ENCODE measurements at regions not wholly inside any gene's neighbourhood (a gene's known extent, or its start where the extent isn't known, plus 50 kb on each side); places are given as distances from the start of the nearest gene placed in this dataset.

DNA sequence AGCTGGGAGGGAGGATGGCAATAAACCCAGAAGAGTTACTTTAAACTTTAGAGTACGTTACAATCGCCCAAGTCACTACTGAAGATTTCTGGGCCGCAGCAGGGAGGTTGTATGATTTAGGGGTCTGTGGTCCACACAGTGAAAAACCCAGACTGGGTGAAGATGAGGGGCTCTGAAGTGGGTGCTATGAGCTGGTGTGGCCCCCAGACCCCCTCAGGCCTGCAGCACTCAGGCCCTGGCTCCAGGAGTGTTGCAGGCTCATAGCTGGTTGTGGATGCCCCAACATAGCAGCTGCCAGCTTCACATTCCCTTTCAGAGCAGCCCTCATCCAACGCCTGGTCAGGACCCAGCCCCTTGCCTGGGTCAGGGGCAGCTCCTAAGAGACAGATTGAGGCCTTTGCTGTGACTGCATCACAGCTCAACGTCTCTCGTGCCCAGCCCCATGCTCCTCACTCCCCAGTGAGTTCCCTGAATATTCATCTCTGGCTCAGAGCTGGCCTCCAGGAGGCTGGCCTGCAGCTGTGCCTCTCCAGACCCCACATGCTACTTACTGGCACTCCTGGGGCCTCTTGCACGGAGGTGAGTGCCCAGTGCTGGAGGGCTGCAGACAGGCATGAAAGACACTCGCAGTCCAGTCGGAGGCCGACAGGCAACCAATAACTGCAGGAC is 94.5 kb upstream of the MYCN start:
- DNase-seq = no peak

DNA sequence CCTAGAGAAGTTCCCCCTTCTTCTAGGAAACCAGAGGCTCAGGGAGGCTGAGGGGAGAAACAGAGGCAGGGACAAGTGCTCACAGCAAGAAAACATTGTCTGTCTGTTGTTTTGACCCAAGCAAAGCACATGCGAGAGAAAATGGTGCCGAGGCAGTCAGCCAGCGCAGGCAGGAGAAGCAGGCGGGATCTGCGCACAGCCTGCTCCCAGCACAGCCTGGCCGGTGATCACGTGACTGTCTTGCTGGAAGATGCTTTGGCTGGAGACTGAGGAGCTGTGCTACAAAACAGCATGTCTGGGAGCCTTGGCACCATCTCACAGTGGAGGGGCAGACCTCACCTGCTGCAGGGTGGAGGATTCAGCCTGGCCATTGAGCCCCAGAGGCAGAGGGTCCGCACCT is 93.7 kb upstream of the MYCN start:
- no peak for DNase-seq

DNA sequence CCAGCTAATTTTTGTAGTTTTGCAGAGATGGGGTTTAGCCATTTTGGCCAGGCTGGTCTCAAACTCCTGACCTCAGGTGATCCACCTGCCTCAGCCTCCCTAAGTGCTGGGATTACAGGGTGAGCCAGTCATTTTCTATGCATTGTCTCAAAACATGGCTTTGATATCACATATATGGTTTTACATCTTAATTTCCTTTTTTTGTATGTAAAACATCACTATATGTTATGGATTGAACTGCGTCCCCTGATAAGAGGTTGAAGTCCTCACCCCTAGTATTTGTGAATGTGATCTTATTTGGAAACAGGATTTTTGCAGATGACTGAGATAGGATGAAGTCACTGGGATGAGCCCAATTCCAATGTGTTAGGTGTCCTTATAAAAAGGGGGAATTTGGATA is 89.8 kb upstream of the MYCN start:
- DNase-seq = no peak

DNA sequence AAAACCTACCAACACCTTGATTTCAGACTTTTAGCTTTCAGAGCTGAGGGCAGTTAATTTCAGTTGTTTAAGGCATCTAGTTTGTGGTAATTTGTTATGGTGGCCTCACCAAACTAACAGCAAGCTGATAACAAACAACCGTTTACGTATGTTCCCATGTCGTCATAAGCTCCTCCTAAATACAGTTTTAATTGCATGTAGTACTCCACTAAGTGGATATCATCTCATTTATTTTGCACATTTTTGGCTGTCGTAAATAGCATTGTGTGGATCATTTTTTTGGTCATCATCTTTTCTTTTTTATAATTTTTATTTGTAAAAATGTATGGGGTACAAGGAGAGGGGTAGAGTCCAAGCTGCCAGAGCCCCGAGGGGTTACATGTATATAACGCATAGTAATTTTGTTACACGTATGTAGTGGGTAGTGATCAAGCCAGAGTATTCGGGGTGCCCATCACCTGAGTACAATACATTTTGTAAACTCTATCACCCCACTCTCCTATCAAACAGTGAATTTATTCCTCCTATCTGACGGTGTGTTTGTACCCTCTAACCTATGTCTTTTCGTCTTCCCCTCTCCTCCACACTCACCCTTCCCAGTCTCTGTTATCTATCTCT is 89.2 kb upstream of the MYCN start:
- DNase-seq = no peak

DNA sequence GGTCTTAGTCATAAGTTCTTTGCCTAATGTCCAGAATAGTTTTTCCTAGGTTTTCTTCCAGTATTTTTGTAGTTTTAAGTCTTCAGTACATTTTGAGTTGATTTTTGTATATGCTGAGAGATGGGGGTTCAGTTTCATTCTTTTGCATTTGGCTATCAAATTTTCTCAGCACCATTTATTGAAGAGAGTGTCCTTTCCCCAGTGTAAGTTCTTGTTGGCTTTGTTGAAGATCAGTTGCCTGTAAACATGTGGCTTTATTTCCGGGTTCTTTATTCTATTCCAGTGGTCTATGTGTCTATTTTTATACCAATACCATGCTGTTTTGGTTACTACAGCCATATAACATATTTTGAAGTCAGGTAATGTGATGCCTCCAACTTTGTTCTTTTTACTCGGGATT is 87.5 kb upstream of the MYCN start:
- DNase-seq = no peak

DNA sequence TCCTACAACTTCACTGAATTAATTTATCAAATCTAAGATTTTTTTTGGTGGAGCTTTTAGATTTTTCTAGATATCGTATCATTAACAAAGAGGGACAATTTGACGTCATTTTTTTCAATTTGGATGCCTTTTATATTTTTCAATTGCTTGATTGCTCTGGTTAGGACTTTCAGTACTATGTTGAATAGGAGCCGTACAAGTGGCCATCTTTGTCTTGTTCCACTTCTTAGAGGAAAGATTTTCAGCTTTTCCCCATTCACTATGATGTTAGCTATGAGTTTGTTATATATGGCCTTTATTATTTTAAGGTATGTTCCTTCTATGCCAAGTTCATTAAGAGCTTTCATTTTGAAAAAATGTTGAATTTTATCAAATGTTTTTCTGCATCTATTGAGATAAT is 86.4 kb upstream of the MYCN start:
- no peak for DNase-seq

DNA sequence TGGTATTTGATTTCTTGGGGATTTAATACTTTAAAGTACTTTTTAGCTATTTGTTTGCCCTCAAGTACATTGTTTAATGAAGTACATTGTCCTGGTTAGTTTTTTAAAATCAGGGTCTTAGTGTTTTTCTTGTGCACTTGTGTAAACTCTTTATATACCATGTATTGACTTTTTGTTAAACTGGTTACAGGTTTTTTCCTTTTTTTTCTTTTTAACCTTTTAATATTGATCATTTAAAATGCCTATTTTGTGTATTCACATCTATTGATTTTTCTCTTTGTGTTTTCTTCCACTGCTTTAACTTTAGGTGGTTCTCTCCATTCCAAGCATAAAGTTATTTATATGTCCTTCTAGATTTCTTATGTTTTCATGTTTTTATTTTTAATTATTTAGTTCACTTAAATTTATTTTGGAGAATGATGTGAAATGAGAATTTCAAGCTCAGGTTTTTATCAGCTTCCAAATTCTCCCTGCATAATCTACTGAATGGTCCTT is 84.5 kb upstream of the MYCN start:
- DNase-seq = no peak

DNA sequence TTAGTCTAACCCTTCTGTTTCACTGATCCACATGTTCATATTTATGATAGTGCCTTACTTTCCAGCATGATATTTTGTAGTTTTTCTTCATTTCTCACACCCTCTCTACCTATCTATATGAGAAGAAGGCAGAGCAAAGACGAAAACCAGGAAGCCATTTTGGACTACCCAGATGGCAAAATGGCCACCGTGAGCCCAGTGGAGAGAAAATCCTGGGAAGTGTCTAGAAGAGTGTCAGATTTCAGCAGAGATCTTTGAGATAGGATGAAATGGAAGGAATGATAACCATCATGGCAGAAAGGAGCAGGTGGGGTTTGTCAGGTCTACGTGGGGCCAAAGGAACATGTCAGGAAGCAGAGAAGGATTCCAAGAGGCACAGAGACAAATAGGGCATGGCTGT is 84.0 kb upstream of the MYCN start:
- no peak for DNase-seq

DNA sequence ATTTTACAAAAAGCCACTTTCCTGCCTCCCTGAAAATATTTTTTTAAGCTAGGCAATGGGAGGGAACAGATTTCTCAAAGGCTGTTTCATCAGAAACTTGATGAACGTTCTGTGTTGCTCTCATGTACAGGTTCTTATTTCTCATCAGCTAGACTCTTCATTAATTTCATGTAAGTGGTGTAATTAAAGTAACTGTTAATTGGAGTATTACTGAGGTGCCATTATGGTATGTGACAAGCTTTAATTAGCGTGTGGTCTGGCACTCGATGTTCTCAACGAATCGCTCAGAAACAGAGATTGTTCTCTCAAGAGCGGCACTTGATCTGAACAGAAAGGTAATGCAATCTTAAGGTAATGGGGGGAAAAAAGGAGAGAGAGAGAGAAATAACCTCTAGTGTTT is 81.9 kb upstream of the MYCN start:
- no peak for DNase-seq

DNA sequence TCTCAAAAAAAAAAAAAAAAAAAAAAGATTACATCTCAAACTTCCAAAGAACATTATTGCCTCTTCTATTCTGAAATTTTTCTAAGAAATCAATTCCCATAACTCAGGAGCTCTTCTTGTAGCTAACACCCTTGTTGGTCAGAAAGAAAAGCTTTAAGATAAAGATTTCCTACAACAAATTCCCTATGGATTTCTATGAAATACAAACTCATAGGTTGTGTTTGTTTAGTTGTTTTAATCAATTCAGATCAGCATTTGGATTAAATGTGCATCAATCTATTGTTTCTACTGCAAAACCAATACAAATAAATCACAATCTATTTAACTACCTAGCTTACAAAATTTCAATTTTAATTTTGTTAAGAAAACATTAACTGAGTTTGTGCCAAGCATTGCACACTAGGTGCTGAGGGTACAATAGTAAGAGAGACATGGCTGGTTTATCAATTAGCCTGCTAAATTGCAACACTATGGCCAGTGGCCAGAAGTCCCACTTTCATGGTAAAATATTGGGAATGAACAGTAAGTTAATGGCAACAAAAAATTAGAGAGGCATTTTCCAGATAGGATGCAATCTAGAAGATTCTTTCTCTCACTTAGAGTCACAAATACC is 80.2 kb upstream of the MYCN start:
- no peak for DNase-seq

DNA sequence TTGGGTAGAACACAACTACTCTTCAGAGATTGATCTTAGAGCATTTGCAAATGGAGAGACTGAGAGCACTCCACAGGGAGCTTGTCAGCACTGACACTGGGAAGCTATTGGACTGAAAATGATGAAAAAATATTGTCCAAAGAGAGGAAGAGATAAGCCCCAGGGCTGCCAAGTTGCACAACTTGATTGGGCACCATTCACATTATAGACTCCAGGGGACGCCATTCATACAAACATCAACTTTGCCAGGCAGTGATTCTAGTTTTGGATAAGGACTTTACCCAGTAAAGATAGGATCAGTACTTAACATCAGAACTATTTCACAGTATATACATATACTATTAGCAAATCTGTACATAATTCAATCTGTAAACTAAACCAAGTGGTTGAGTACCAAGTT is 79.6 kb upstream of the MYCN start:
- DNase-seq = no peak

DNA sequence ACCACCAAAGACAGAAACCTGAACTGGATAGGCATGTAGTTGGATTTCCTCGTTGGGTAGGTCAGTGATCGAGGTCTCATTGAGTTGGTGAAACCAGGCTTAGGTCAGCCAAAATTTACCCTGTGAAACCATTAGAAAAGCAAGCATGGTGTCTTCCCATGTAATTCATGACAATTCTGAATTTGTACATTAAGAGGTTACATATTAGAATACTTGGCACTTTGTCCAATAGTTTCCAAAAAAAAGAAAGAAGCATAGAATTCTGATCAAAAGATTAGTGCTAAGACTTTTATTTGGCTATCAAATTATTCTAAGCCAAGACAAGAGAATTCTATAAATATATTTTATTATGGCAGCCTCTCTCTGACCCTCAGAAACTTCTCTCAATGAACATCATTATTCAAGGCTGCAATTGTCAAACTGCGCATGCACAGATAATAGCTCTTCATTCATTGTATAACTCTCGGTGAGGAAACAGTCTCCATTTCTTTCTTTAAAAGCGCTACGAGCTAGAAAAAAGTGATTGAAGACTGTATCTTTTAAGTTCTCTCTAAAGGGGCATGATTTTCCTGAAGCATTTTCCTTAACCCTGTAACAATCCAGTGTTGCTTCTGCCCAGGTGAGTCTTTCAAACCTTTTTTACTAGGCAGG is 79.1 kb upstream of the MYCN start:
- DNase-seq = no peak

DNA sequence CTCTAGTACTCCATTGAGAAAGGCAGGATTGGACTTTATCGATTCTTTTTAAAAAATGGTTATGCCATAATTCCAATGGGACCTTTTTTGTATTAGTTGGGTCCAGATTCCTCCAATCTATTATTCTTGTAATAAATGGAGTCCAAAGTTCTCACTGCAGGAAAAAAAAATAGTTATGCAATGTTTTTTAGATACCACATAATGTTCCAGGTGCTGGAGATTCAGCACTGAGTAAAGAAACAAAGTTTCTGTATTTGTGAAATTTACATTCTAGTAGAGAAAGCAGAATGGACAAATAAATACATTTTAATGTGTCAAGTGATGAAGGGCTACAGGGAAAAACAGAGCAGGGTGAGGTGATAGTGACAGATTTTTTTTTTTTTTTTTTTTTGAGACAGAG is 78.5 kb upstream of the MYCN start:
- no peak for DNase-seq

DNA sequence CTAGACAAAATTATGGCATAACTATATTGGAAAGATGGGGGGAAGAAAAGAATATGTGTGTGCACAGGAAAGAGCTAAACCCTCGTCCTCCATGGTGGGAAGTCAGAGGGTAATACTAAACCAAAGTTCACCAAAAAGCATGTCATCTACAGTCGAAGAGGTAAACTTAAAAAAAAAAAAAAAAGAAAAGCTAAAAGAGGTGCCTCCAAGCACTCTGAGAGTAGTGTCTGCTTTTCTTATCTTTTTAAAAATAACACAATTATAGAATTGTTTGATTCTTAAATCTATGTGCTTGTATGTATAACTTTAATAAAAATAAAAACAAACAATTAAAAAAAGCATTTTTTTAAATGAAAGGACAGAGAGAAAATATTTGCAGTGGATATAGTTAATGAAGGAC is 77.3 kb upstream of the MYCN start:
- no peak for DNase-seq

DNA sequence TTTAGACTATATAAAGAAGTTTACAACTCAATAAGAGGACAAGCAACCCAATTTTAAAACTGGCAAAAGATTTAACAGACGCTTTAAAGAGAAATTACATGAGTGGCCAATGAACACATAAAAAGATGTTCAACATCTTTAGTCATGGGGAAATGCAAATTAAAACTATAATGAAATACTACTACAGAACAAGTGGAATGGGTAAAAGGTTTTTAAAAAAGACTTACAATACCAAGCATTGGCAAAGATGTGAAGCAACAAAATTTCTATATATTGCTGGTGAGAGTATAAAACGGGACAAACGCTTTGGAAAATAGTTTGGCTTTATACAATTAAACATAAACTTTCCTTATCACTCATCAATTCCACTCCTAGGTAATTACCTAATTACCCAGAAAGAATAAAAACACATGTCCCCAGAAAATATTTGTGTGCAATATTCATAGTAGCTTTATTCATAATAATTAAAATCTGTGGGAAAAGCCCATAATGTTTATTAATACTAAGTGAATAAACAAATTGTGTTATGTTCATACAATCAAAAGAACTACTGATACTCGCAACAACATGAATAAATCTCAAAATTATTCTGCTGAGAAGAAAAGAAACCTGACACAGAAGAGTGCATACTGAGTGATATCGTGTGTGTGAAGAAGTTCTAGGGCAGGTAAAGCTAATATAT is 76.7 kb upstream of the MYCN start:
- DNase-seq = no peak

DNA sequence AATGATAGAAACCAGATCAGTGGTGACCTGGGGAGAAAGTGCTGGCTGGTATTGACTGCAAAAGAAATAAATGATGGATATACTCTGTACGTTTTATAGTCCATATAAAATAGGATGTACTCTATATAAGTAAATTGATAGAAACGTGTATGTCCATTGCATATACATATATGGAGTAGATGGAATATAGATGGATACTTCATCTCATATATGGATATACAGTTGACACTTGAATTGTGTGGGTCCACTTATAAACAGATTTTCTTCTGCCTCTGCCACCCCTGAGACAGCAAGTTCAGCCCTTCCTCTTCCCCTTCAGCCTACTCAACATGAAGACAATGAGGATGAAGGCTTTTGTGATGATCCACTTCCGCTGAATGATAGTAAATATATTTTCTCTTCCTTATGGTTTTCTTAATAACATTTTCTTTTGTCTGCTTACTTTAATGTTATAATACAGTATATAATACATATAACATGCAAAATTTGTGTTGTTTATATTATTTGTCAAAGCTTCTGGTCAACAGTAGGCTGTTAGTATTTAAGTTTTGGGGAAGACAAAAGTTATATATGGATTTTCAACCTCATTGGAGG is 76.1 kb upstream of the MYCN start:
- DNase-seq = no peak

DNA sequence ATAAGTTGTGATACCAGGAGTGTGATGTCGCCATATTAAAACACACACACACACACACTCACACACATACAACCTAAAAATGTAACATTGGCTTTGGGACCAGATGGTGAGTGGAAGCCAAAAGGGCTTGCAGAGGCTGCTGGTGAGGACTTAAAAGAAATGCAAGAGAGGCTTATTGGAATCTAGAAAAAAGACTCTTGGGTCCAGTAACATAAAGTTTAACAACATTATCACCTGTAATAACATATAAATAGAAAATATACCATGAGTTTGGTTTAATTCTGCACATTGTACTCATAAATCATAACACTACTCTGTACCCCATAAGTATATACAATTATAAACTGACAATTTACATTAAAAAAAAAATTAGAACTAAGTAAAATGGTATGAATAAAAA is 74.4 kb upstream of the MYCN start:
- no peak for DNase-seq

DNA sequence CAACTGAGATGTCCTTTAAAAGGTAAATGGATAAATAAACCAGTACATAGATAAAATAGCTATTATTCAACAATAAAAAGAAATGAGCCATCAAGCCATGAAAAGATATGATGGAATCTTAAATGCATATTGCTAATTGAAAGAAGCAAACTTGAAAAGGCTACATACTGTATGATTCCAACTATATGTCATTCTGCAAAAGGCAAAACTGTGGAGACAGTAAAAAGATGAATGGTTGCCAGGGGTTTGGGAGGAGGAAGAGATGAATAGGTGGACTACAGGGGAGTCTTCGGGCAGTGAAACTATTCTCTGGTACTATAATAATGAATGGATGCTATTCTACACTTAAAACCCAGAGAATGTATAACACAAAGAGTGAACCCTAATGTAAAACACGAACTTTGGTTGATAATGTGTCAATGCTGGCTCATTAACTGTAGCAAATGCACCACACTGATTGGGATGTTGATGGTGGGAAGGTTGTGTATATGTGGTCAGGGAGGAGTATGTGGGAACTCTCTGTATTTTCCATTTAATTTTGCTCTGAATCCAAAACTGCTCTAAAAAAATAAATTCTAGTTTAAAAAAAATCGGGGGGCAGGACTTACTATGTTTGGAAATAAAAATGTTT is 73.7 kb upstream of the MYCN start:
- DNase-seq = no peak

DNA sequence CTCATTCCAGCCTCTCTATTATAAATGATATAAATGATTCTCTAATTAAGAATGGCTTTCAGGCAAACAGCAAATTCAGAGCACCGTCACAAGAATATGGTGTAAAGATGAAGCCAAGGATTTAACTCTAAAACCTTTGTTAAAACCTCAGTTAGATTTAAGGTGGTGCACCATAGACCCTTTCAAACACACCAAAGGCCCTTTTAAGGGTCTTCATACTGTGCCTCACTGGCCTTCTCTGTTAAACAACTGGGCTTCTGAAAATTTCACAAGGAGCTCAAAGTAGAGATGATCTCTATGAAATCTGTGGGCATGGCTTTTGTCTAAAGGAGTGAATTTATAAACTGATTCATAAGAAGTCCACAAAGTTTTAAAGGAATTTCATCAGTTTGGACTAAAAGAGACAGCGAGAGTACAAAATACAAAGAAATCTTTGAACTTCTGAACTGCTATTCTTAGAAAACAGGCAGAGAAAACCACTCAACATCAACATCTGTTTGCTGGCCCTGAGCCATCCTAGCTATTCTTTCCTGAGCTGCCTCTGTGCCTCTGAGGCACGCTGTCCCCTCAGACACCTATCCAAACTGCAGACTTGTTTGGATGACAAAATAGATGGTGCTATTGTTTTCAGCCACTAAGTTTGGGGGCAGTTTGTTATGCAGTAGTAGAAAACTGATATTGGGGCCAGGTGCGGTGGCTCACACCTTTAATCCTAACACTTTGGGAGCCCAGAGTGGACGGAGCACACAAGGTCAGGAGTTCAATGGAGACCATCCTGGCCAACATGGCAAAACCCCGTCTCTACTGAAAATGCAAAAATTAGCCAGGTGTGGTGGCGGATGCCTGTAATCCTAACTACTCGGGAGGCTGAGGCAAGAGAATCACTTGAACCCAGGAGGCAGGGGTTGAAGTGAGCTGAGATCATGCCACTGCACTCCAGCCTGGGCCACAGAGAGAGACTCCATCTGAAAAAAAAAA is 72.9 kb upstream of the MYCN start:
- no peak for DNase-seq

DNA sequence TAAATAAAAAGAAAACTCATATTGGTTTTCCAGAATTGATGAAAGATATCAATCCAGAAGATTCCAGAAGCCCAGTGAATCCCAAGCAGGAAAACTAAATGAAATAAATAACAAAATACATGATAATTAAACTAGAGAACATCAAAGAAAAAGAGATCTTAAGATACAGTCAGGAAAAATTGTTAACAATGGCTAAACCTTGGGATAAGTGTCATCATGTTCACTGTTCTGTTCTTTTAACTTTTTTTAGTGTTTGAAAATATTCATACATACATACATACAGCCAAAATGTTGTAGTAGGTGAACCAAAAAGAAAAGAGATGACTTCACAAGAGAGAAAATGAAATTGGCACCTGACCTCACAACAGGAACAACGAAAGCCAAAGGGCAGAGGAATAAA is 72.2 kb upstream of the MYCN start:
- DNase-seq = no peak

DNA sequence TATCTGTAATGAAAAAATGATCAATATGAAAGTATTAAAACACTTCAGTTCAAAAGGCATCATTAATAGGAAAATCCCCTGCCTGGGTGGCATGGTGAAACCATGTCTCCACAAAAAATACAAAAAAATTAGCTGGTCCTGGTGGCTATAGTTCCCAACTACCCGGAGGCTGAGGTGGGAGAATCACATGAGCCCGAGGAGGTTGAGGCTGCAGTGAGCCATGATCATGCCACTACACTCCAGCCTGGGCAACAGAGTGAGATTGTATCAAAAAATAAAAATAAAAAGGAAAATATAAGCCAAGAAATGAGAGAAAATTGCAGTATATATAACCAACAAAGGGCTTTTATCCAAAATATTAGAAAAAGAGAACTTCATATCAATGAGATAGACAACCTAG is 71.6 kb upstream of the MYCN start:
- no peak for DNase-seq
